ENCODE measurements at regions not wholly inside any gene's neighbourhood (a gene's known extent, or its start where the extent isn't known, plus 50 kb on each side); places are given as distances from the start of the nearest gene placed in this dataset.

GRCh38 chr2:114368705-114369104 lies 73.7 kb upstream of the DPP10 start:
- TF ChIP-seq POLR2AphosphoS5 (IDR thresholded peaks at IDR 0.05) (no peak), POLR2A (IDR thresholded peaks at IDR 0.05) (no peak)
